B cell (primary cell): ENCODE measurements at regions not wholly inside any gene's neighbourhood (a gene's known extent, or its start where the extent isn't known, plus 50 kb on each side); places are given as distances from the start of the nearest gene placed in this dataset.

Source experiments
- ATAC-seq: fragments of 200-7000 bp; cut with Tn5 transposase; one replicate; pipeline ENCODE4 v1.10.0; 2021; ENCODE audit warnings: low read depth, mild to moderate bottlenecking, moderate number of reproducible peaks, moderate library complexity
- CTCF ChIA-PET: fragments of 350-600 bp; sonication (Branson Sonifier 250); formaldehyde crosslinking; loops from one replicate; lab custom pipeline; 2021; ENCODE audit warnings: antibody characterized with exemption, inconsistent platforms; lab: Charles Lee
- POLR2A ChIA-PET: fragments of 350-600 bp; sonication (Branson Sonifier 250); formaldehyde crosslinking; loops from one replicate; lab custom pipeline; 2021; ENCODE audit warnings: antibody characterized with exemption; lab: Charles Lee
- DNase-seq: peaks from one replicate; pipeline ENCODE4 v3.0.0; 2013
- H2AFZ ChIP-seq: 2 replicates; pipeline ENCODE4 v1.6.1; 2012; ENCODE audit warnings: mild to moderate bottlenecking, low read depth, low read length; ENCODE audit not compliant: insufficient read depth, poor library complexity, severe bottlenecking
- H3K27ac ChIP-seq, 2 donors: 1 replicate in 1 of 2; 2 replicates in 1 of 2; pipeline ENCODE4 v1.5.1; 2012 to 2013; ENCODE audit warnings: low read length in 2 of 2, mild to moderate bottlenecking in 2 of 2, moderate library complexity in 1 of 2
- H3K27me3 ChIP-seq, 4 experiments: fragments of 200-600 bp in 1 of 4; sonication (generic) in 1 of 4; replicated peaks in 1 of 4; 1 replicate in 2 of 4; 2 replicates in 2 of 4; pipeline versions ENCODE4 v1.6.1 to v1.7.0; 2013 to 2016; ENCODE audit warnings: low read length in 3 of 4, mild to moderate bottlenecking in 2 of 4, mixed read lengths in 1 of 4, moderate library complexity in 1 of 4; ENCODE audit not compliant: insufficient read depth in 4 of 4, control insufficient read depth in 3 of 4; ENCODE audit errors: control extremely low read depth in 1 of 4
- H3K36me3 ChIP-seq, 2 experiments: replicated peaks in 1 of 2; 1 replicate in 1 of 2; 2 replicates in 1 of 2; pipeline versions ENCODE4 v1.6.1 to v1.7.1; 2013; ENCODE audit warnings: low read length in 1 of 2; ENCODE audit not compliant: insufficient read depth in 2 of 2, control insufficient read depth in 1 of 2; ENCODE audit errors: control extremely low read depth in 1 of 2, extremely low read depth in 1 of 2
- H3K4me1 ChIP-seq, 2 donors: fragments of 200-600 bp in 1 of 2; sonication (generic) in 1 of 2; 1 replicate in 1 of 2; 2 replicates in 1 of 2; pipeline versions ENCODE4 v1.5.1 to v1.6.1; 2013 to 2017; ENCODE audit warnings: low read length in 2 of 2; ENCODE audit not compliant: control insufficient read depth in 2 of 2, insufficient read depth in 2 of 2
- H3K4me2 ChIP-seq: replicated peaks from 2 replicates; pipeline ENCODE3; 2012; ENCODE audit warnings: mild to moderate bottlenecking, low read depth, low read length; ENCODE audit not compliant: poor library complexity, severe bottlenecking
- H3K4me3 ChIP-seq, 5 experiments: fragments of 200-600 bp in 1 of 5; sonication (generic) in 1 of 5; 1 replicate in 3 of 5; 2 replicates in 2 of 5; pipeline versions ENCODE4 v1.5.1 to v1.7.0; 2011 to 2016; ENCODE audit warnings: low read length in 4 of 5, mild to moderate bottlenecking in 4 of 5, low read depth in 2 of 5, control low read depth in 1 of 5, moderate library complexity in 1 of 5; ENCODE audit not compliant: insufficient read depth in 1 of 5; ENCODE audit errors: control extremely low read depth in 1 of 5, extremely low read depth in 1 of 5
- H3K79me2 ChIP-seq: fragments of 200-600 bp; sonication (generic); one replicate; pipeline ENCODE4 v1.6.0; 2016; ENCODE audit warnings: low read length; ENCODE audit not compliant: control insufficient read depth, insufficient read depth
- H3K9ac ChIP-seq: fragments of 200-600 bp; sonication (generic); 2 replicates; pipeline ENCODE4 v1.6.1; 2017; ENCODE audit warnings: mild to moderate bottlenecking, low read length, moderate library complexity
- H3K9me3 ChIP-seq, 3 donors: one replicate each; pipeline versions ENCODE4 v1.6.1 to v1.7.1; 2013; ENCODE audit warnings: low read length in 2 of 3; ENCODE audit not compliant: control insufficient read depth in 2 of 3, insufficient read depth in 1 of 3; ENCODE audit errors: control extremely low read depth in 1 of 3
- H4K20me1 ChIP-seq: 2 replicates; pipeline ENCODE4 v1.6.0; 2012; ENCODE audit warnings: mild to moderate bottlenecking, low read length; ENCODE audit not compliant: insufficient read depth, control insufficient read depth, poor library complexity, severe bottlenecking
- H3K27ac Mint-ChIP-seq: one replicate; pipeline ENCODE4 v1.8.0; 2021; ENCODE audit warnings: mixed read lengths
- H3K27me3 Mint-ChIP-seq: one replicate; pipeline ENCODE4 v1.8.0; 2021; ENCODE audit warnings: mixed read lengths
- H3K4me1 Mint-ChIP-seq: one replicate; pipeline ENCODE4 v1.8.0; 2021; ENCODE audit warnings: mixed read lengths
- H3K4me3 Mint-ChIP-seq: one replicate; pipeline ENCODE4 v1.8.0; 2021; ENCODE audit warnings: mixed read lengths
- H3K9me3 Mint-ChIP-seq: one replicate; pipeline ENCODE4 v1.8.0; 2022; ENCODE audit warnings: mixed read lengths; ENCODE audit not compliant: insufficient read depth
- CTCF ChIP-seq: fragments of 200-600 bp; IDR thresholded peaks from one replicate; pipeline ENCODE4 v1.8.0; 2022; ENCODE audit warnings: antibody characterized with exemption, mild to moderate bottlenecking
- EZH2 ChIP-seq: IDR thresholded peaks from 2 replicates; pipeline ENCODE4 v1.6.1; 2012; ENCODE audit warnings: borderline replicate concordance, low read depth, mild to moderate bottlenecking, moderate library complexity, low read length; ENCODE audit not compliant: insufficient read depth, poor library complexity, severe bottlenecking
- WGBS: methylation state at CpG from one replicate; pipeline ENCODE4 v1.1.5; 2013; ENCODE audit warnings: missing lambda C conversion rate; ENCODE audit not compliant: insufficient coverage; 5-methylcytosine and 5-hydroxymethylcytosine counted together
- intact Hi-C: fragments of 100-400 bp; cut with micrococcal nuclease; formaldehyde crosslinking; loops from one replicate; pipeline ENCODE4 v1.10.0; 2022

- TF ChIP-seq EZH2 (no peak), CTCF (no peak)
- no peaks in the 10 kb centered on the region for H3K9me3 Mint-ChIP-seq
- H3K4me3 ChIP-seq, result no peak overlapping the region
- DNase-seq, result no peak
- no peaks in the 10 kb centered on the region for H3K36me3 ChIP-seq
- H3K4me3 Mint-ChIP-seq, result no peak overlapping the region
- CTCF ChIA-PET, result no interaction called here
- no CpG with 5 or more reads among the region's 1 CpG for WGBS
- H3K27ac ChIP-seq, result no peak overlapping the region
- no peak for ATAC-seq
- no peaks in the 10 kb centered on the region for H3K27me3 Mint-ChIP-seq
- H3K4me1 ChIP-seq, result no peaks in the 10 kb centered on the region
- H3K9ac ChIP-seq, result no peak overlapping the region
- H3K4me2 ChIP-seq, result no peak overlapping the region
- POLR2A ChIA-PET, result no interaction called here
- H2AFZ ChIP-seq, result no peak overlapping the region
- H3K4me1 Mint-ChIP-seq, result no peaks in the 10 kb centered on the region
- peaks cover 0 to 5% (median 0%) of the 10 kb centered on the region in 3 donors for H3K9me3 ChIP-seq
- no peaks in the 10 kb centered on the region for H3K79me2 ChIP-seq
- H3K27me3 ChIP-seq, result no peaks in the 10 kb centered on the region
- intact Hi-C loops, result no loop called here
- no peak overlapping the region for H3K27ac Mint-ChIP-seq
- H4K20me1 ChIP-seq, result no peaks in the 10 kb centered on the region
Observed at GRCh38 chr3:104044002-104044401, 1322.7 kb upstream of the ALCAM start.

DNA sequence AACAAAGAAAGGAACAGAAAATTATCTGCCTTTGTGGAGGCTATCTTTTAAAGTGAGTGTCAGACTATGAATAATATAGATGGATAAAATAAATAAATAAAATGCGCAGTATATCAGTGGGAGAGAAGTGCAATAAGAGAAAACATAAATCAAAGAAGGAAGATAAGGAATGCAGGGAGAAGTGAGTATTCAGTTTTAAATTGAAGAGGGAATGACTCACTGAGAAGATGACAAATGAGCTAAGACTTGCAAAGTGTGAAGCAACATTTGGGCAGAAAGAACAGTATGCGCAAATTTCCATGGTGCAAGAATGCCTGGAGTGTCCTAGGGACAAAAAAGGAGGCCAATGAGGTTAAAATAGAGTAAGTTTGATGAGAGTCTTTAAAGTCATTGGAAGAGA, 1300.1 kb upstream of the ALCAM start:
- H3K79me2 ChIP-seq, result no peaks in the 10 kb centered on the region
- H3K27me3 ChIP-seq, result no peaks in the 10 kb centered on the region
- H3K9ac ChIP-seq, result no peak overlapping the region
- H3K4me3 Mint-ChIP-seq, result no peak overlapping the region
- no peaks in the 10 kb centered on the region for H4K20me1 ChIP-seq
- H3K36me3 ChIP-seq, result no peaks in the 10 kb centered on the region
- ATAC-seq (no peak), DNase-seq (no peak)
- H3K27ac ChIP-seq, result no peak overlapping the region
- no peaks in the 10 kb centered on the region for H3K9me3 ChIP-seq
- no peak overlapping the region for H2AFZ ChIP-seq
- 100% methylated on average over 1 of the region's 2 CpGs for WGBS
- CTCF ChIA-PET, result no interaction called here
- no peak overlapping the region for H3K27ac Mint-ChIP-seq
- POLR2A ChIA-PET, result no interaction called here
- H3K4me1 ChIP-seq, result no peaks in the 10 kb centered on the region
- TF ChIP-seq EZH2 (no peak), CTCF (no peak)
- intact Hi-C loops, result no loop called here
- H3K4me3 ChIP-seq, result no peak overlapping the region
- no peaks in the 10 kb centered on the region for H3K9me3 Mint-ChIP-seq
- H3K4me2 ChIP-seq, result no peak overlapping the region
- no peaks in the 10 kb centered on the region for H3K4me1 Mint-ChIP-seq
- H3K27me3 Mint-ChIP-seq, result no peaks in the 10 kb centered on the region
